Fibroblast of lung (primary cell): ENCODE measurements at regions not wholly inside any gene's neighbourhood (a gene's known extent, or its start where the extent isn't known, plus 50 kb on each side); places are given as distances from the start of the nearest gene placed in this dataset.

Source experiments
- CTCF ChIP-seq, 2 donors: IDR thresholded peaks in 1 of 2; conservative IDR thresholded peaks in 1 of 2; 1 replicate in 1 of 2; 2 replicates in 1 of 2; pipeline ENCODE4 v1.5.1; 2011 to 2012; ENCODE audit warnings: low read length in 2 of 2, control low read depth in 1 of 2, inconsistent platforms in 1 of 2, low read depth in 1 of 2, mild to moderate bottlenecking in 1 of 2
- EZH2 ChIP-seq: IDR thresholded peaks from 2 replicates; pipeline ENCODE4 v1.5.1; 2012; ENCODE audit warnings: low read length, control low read depth, mild to moderate bottlenecking; ENCODE audit errors: missing control alignments

DNA sequence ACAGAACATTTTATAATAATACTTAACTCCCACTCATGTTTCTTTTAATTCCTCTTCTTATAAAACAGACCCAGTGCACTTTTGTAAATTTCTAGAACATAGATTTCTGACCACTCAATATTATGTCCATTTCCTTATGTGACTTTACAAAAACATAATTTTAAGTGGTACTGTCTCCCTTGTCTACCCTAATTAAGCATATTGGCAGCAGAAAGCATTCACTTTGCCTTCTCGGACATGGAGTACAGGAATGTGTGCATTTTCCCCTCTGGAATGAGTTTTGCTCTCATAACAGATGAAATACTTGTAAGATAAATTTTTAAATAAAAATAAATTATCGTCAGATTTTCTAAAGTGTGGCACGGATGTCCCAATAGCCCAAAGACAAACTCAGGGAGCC is 129.5 kb upstream of the MDM1 start:
- TF ChIP-seq CTCF (conservative IDR thresholded peaks at IDR 0.05 in 1 of 2, IDR thresholded peaks at IDR 0.05 in 1 of 2; ENCODE audit: low read depth in 1 of 2, low read length in 2 of 2) (no peak), EZH2 (no peak)
